ENCODE measurements at regions not wholly inside any gene's neighbourhood (a gene's known extent, or its start where the extent isn't known, plus 50 kb on each side); places are given as distances from the start of the nearest gene placed in this dataset.
"Not testable (repeated sequence)": the region's sequence is repeated elsewhere in the genome, so short reads cannot be mapped to it uniquely, and the experiment has no call there.

DNA sequence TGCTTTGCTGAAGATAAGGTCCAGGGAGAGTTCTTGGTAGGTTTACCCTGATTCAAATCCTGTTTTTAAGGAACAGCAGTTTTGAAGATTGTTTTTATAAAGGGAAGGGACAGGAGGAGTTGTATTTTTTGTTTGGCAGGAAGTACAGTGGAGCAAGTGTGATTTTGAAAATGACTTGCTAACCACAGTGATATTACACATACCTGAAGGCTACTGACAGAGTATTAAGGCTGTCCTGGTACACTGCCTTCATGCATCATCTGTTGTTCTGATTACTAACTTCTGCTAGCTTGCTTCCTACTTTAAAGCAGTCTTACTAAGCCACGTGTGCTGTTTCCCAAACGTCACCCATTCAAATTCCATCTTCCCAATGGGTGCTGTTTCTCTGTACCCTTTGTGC, 559.5 kb upstream of the SGCD start:
- DNase-seq (ENCODE audit: low read depth in 2 of 2) = no peak

DNA sequence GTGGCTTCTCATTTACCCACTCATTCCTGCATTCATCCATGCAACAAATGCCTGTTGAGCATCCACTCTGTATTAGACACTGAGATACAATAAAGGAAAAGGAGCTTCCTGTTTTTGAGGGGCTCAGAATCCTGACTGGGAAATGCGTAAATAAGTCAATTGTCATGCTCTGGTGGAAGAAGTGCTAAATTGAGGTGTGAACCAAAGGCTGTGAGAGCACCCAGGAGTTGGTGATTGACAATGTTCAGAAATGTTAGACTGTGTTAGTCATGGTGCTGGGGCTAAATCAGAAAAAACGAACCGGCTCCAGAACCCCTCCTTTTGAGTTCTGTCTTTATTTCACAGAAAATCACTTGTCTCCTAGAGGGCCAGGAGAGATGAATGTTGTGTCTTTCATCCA, 558.6 kb upstream of the SGCD start:
- DNase-seq (ENCODE audit: low read depth in 2 of 2) = no peak

DNA sequence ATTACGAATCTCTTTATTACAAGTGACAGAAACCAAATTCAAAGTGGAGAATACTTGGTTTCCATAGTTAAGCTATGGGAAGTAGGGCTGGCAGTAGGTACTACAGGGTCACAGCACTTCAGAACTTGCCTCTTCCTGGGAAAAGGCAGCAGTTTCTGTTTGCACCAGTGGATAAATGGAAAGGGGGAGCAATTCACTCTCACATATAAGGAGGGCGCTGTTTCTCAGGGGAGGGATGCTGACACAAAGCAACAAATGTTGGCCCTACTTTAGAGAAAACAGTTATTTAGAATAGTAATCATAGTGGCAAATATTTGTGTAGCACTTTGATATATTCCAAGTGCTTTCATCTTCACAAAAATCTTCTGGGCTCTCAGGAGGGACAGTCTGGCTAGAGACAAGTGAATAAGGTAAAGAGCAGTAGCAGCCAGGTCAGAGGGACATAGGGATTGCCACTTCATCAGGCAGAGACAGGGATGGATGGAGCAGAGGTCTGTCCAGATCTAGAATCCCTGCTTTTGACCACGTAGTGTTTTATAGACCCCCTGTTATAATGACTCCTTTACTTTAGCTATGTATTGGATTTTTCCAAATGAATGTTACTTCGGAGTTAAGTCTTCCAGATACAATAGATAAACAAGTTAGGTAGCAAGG, 554.8 kb upstream of the SGCD start:
- DNase-seq (ENCODE audit: low read depth in 2 of 2) = no peak

DNA sequence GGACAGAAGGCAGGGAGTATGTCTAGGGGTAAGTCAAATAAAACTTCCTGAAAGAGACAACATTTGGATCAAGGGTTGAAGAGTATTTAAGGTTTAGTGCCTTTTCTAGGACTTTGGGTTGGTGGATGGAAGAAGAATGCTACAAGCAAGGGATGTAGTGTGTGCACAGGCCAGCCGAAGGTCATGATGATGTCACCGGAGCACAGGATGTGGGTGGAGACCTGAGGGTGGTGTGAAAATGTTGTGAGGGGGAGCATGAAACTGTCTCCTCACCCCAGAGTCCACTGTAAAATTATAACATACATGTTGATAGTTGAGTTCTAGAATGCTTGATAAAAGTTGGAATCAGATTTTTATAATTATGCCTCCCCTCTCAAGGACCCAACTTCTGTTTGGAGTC, 553.3 kb upstream of the SGCD start:
- no peak for DNase-seq (ENCODE audit: low read depth in 2 of 2)

DNA sequence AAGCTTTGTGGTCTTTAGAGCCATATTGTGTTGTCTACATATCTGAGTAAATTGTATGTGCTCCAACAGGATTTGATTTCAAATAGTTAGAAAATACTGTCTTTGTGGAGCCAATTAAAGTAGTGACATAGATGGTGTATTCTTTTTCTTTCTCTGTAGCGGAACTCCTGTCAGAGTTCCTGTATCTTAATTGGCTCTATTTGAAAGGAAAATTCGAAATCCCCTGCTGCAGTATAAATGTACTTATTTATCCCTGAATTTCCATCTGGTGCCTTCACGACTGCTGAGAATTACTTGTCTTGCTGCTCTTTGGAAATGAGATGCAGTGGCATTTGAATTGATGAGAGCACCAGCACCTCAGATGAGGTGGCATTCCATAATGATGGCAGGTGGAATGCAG, 546.7 kb upstream of the SGCD start:
- DNase-seq (ENCODE audit: low read depth in 2 of 2) = no peak

DNA sequence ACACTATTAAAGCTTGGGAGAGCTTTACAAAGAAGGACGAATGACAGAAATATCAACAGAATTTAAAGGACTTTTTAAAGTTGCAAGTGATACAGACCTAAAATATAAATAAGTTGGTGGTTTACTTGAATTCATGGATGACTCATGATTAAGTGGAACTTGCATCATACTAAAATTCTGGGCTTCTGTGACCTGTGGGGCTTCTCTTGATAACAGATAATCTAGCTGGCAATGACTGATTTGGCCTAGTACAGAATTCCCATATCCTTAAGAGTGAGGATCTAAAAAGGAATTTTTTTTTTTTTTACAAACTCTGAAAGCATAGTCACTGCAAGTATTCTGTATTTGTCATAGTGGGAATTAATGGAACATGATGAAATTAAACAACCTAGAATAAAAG, 543.7 kb upstream of the SGCD start:
- no peak for DNase-seq (ENCODE audit: low read depth in 2 of 2)

DNA sequence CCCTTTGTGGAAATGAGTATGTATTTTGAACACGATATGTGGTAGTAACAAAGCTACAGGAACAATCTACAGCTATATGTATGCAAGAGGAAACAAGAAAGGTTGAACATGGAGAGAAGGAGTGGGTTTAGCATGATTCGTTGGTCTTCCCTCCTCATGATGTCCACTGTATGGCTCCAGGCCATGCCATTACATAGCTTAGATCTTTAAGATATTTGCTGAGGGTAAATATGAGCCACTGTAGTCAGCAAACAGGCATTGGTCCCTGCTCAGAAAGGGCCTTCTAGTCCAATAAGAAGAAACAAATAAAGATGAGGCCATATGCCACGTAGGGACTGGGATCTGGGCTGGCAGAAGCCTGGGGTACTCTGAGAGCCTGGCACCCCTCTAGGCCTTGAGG, 543.2 kb upstream of the SGCD start:
- no peak for DNase-seq (ENCODE audit: low read depth in 2 of 2)

DNA sequence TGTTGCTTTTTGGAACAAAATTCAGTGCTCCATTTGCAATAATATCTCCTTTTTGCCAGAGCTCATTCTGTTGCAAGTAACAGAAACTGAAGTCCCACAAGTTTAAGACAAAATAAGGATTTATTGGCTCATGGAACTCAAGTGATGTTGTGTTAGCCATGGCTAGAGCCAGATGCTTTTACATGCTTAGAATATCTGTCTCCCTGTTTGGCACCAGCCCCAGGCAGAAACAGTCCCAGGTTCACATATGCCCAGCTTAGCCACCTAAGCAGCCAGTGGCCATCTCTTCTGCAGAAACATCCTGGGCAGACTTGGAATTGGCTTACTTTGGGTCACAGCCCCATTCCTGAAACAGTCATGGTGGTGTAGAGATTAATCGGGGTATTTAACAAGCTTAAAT, 540.9 kb upstream of the SGCD start:
- DNase-seq (ENCODE audit: low read depth in 2 of 2) = no peak

DNA sequence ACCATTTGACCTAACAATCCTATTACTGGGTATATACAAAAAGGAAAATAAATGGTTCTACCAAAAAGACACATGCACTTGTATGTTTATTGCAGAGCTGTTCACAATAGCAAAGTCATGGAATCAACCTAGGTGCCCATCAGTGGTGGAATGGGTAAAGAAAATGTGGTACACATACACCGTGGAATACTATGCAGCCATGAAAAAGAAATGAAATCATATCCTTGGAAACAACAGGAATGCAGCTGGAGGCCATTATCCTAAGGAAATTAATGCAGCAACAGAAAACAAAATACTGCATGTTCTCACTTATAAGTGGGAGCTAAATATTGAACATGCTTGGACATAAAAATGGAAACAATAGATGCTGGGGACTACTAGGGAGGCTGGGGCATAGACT, 534.1 kb upstream of the SGCD start:
- DNase-seq (ENCODE audit: low read depth in 2 of 2) = no peak

DNA sequence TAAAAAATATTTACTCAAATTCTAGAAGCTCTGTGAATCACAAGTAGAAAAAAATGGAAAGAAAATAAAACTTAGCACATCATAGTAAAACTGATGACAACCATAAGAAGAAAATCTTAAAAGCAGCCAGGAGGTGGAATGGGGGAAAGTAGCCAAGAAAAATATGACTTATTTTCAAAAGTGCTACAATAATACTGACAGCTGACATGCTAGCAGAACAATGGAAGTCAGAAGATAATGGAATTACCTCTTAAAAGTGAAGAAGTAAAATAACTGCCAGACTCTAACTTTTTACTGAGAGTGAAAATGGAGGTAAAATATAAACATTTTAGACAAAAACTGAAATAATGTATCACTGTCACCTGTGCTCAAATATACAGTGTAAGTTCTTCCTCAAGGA, 532.2 kb upstream of the SGCD start:
- no peak for DNase-seq (ENCODE audit: low read depth in 2 of 2)

DNA sequence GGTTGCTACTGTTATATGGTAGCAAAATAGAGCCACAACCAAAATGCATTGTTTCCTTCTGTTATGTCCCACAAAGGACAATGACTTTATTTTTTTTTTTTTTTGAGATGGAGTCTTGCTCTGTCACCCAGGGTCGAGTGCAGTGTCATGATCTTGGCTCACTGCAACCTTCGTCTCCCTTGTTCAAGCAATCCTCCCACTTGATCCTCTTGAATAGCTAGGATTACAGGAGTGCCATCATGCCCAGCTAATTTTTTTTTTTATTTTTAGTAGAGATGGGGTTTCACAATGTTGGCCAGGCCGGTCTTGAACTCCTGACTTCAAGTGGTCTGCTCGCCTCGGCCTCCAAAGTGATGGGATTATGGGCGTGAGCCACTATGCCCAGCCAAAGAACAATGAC, 527.7 kb upstream of the SGCD start:
- DNase-seq (ENCODE audit: low read depth in 2 of 2) = no peak

DNA sequence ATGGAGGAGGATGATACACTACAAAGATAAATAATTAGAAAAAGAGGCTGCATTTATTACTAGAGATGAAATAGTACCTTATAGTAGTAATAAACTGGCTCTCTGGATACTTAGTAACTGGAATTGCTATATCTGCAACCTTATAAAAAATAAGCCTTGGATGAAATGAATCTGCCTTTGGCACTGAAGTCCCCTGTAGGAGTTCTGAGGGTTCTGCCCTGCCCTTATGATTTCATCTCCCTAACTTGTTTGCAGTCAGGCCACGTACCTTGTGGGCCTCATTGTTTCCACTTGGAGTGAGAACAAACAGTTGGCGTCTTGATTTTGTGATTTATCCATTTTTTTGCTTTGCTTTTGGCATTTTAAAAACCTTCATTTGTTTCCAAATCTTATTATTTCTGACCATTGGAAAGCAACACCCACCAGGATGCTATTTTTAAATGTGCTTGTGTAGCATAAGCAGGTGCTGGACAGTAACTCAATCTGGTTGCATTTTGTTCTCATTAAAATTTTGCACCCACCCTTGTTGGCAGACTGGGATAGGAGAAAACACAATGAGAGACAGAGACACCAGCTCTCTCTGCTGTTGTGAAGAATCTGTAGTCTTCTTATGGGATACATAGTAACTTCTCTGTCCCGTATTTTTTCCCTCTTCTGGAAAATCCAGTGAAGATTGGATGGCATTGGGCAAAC, 518.9 kb upstream of the SGCD start:
- no peak for DNase-seq (ENCODE audit: low read depth in 2 of 2)

DNA sequence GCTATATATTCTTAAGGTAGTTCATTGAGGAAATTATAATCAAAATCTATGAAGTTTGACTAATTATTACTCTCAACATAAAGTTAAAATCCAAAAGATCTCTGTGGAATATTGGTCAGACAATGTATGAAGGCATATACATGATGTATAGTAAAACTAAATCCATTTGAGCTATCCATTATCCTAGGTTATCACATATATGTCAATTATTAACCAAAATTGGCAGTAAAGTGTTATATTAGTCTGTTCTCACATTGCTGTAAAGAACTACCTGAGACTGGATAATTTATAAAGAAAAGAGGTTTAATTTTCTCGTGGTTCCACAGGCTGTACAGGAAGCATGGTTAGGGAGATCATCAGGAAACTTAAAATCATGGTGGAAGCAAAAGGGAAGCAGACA, 511.7 kb upstream of the SGCD start:
- DNase-seq (ENCODE audit: low read depth in 2 of 2) = no peak

DNA sequence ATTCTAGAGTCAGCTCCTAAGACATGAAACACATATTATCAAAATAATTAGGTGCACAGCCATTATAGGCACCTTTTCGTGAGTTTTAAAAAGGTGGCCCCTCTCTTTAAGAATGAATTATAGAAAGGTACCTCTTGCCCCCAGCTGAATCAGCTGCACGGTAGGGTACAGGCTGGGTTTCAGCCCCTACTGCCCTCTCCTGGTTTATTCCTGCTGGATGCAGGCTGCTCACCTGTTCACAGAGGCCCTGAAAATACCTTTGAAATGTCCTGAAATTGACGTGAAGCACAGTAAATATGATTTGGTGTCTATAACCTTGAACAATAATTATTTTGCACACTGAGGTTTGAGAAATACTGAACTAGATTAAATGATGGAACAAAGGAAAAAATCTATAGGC, 504.8 kb upstream of the SGCD start:
- DNase-seq (ENCODE audit: low read depth in 2 of 2) = no peak

DNA sequence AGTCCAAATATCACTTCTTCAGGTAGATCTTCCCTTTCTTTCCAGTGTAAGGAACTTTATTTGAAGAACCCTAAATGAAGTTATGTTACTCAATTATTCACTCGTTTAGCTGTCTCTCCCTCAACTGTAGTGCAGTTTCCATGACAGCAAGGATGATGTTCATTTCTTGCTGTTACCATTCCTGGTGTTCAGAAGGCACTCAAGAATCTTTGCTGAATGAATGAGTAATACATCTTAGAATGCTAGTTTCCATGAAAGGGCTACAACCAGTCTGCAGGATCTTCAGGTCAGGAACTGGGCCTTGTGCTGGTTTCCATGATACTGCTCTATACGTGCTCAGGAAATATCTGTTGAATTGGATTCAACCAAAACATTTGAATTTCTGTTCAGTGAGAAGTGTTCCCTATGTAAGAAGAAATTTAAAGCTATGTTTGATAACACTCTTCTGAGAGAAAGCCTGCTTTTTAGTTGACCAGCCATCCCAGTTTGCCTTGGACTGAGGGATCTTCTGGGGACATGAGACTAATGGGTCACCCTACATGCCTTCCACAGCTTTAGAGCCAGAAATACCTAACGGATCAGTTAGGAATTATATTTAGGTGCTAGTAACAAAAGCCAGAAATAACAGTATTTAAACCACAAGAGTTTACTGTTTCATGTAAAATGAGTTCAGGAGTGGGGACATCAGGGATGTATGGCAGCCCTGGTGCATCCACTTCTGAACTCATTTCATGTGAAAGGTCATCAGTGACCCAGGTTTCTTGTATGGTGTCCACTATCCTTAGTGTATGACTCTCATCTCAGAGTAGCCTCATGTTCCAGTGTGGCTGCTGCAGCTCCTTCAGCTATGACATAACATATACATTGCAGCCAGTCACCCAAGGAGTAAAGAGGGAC, 500.1 kb upstream of the SGCD start:
- no peak for DNase-seq (ENCODE audit: low read depth in 2 of 2)

DNA sequence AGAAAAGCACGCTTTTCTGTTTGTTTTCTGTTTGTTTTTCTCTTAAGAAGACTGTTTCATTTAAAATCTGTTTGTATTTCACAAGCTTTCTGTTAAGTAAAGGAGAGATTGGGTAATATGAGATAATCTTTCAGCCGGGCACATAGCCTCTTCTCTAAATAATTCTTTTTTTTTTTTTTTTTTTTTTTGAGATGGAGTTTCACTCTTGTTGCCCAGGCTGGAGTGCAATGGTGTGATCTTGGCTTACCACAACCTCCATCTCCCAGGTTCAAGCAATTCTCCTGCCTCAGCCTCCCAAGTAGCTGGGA, 499.5 kb upstream of the SGCD start:
- not testable (repeated sequence) for DNase-seq (ENCODE audit: low read depth in 2 of 2)

DNA sequence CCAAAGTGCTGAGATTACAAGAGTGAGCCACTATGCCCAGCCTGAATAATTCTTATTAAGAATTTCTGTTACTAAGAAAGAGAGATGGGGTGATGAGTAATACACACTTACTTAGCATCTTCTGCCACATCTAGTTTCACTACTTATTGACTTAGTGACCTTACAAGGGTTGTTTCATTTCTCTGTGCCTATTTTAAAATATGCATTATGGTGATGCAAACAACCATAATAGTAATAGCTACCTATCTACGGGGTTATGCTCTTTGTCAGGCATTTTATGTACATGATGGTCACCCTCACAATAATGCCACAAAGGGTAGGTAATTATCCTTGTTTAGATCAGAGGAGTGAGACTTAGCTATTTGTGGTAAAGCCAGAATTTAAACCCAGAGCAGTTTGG, 499.0 kb upstream of the SGCD start:
- no peak for DNase-seq (ENCODE audit: low read depth in 2 of 2)

DNA sequence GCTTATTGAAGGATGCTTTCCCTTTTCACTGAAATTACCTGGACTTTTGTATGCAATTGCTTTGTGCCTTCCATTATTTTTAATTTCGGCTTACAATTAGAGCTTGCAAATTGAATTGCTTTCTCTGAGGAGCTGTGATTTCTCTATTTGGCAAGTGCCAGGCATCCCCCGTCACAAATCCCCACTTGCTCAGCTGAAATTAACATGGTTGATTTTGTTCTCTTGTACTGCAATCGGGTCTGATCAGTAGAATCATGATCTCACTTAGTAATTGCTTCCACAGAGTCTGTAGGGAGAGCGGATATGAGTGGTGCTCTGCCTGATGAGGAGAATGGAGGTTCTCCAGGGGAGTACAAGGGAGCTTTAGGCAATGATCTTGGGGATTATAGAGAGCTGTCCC, 495.5 kb upstream of the SGCD start:
- no peak for DNase-seq (ENCODE audit: low read depth in 2 of 2)

DNA sequence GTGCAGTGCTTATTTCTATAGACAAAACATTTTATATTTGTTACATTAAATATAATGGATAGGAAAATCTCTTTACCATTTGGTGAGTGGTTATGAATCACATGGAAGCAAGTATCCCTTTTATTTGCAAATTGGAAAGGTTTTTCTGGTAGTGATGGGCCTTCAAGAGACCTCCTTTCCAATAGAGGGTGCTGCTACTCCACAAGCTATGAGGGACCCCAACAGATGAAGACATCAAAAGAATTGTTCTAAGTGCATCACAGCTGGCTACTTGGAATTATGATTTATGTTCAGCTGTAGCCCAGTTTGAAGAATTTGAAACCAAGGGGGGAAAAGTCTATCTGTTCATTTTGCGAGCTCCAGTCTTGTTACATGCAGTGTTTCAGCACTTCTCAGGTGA, 493.7 kb upstream of the SGCD start:
- no peak for DNase-seq (ENCODE audit: low read depth in 2 of 2)

DNA sequence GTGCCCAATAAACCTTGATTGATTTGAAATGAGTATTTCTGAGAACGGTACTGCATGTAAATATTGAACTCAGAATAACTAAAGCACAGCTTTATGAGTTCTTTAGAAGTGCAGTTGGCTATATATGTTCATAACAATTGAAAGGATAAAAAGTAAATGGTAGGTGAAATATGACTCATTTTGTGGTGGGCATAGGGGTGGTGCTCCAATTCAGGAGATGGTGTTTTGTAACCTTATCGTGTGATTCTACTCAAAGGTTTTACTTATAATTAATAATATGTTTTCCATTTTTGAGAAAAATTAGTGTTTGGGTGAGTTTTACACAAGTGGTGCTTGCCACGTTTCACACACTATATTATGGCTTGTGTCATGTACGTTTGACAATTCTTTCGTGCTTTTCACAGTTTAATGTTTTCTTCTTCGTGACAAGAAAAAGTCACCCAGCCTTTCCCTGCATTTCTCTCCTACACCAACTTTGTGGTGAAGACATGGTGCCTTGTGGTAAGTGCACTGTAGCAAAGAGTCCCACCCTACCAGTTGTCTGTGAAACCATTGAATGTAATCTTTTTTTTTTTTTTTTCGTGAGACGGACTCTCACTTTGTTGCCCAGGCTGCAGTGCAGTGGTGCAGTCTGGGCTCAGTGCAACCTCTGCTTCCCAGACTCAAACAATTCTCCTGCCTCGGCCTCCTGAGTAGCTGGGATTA, 492.5 kb upstream of the SGCD start:
- no peak for DNase-seq (ENCODE audit: low read depth in 2 of 2)

DNA sequence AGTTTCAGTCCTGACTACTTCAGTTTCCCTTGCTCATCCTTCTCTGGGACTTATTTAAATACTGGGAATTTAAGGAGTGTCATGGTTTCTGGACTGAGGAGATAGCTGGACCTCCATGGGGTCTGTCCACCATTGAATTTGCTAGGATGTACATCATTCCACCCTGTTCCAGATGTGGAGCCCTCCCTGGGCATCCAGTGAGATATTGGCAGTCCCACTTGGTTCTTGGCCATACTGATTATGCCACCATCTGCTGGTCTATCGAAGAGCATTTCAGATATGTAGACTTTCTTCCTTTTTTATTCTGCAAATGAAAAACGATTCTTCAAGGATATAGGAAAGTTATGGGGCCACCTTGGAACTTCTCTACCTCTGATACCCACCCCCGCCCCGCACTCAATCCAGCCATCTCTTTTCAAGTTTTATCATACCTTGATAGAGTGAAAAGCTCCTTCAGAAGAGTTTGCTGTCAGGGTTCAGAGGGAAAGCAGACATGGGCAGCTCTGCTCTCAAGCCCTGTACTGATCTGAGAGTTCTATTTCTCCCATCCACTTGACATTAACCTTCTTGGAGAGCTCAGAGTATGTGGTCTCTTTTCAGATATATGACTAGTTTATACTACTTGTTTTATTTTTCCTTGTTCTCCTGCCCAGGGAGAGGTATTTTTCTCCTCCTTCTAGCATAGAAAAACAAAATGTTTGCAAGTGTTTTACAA, 490.7 kb upstream of the SGCD start:
- DNase-seq (ENCODE audit: low read depth in 2 of 2) = no peak

DNA sequence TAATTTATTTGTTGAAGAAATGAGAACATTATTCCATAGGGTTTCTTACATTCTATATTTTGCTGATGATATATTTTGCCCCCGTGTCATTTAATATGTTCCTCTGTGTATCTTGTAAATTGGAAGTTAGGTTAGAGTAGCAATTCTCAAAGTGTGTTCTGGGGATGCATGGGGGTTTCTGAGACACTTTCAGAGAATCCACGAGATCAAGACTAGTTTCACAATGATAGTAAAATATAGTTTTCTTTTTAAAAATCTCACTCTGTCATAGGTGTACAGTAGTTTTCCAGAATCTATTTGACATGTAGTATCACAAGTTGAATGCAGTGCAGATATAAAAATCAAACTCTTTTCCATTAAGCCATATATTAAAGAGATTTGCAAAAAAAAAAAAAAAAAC, 488.6 kb upstream of the SGCD start:
- no peak for DNase-seq (ENCODE audit: low read depth in 2 of 2)
